Natural killer cell (primary cell): ENCODE measurements at regions not wholly inside any gene's neighbourhood (a gene's known extent, or its start where the extent isn't known, plus 50 kb on each side); places are given as distances from the start of the nearest gene placed in this dataset.

Experiments used
- ATAC-seq, 3 donors: fragments of 150-1000 bp in 2 of 3; fragments of 200-7000 bp in 1 of 3; cut with Tn5 transposase; 1 replicate in 1 of 3; 2 replicates in 2 of 3; pipeline ENCODE4 v1.10.0; 2021; ENCODE audit warnings: mild to moderate bottlenecking in 2 of 3, moderate library complexity in 2 of 3
- DNase-seq, 2 donors: peaks; one replicate each; pipeline versions ENCODE4 v3.0.0 to v3.0.0-alpha.2; 2013 to 2021; ENCODE audit warnings: mixed read lengths in 1 of 2
- H3K27ac ChIP-seq: one replicate; pipeline ENCODE4 v1.5.1; 2013; ENCODE audit warnings: mild to moderate bottlenecking, low read length
- H3K27me3 ChIP-seq: one replicate; pipeline ENCODE4 v1.6.1; 2013; ENCODE audit warnings: low read length; ENCODE audit not compliant: control insufficient read depth, insufficient read depth
- H3K36me3 ChIP-seq: one replicate; pipeline ENCODE4 v1.6.1; 2013; ENCODE audit warnings: low read length; ENCODE audit not compliant: control insufficient read depth, insufficient read depth
- H3K4me1 ChIP-seq: one replicate; pipeline ENCODE4 v1.6.1; 2013; ENCODE audit warnings: low read length; ENCODE audit not compliant: control insufficient read depth, insufficient read depth
- H3K4me3 ChIP-seq: one replicate; pipeline ENCODE4 v1.5.1; 2013; ENCODE audit warnings: low read length
- H3K9me3 ChIP-seq: one replicate; pipeline ENCODE4 v1.6.1; 2013; ENCODE audit warnings: low read length; ENCODE audit not compliant: control insufficient read depth, insufficient read depth
- H3K27ac Mint-ChIP-seq, 2 donors: one replicate each; pipeline ENCODE4 v1.8.0; 2022; ENCODE audit warnings: mild to moderate bottlenecking in 2 of 2, mixed read lengths in 2 of 2, moderate library complexity in 1 of 2
- H3K27me3 Mint-ChIP-seq, 2 donors: one replicate each; pipeline ENCODE4 v1.8.0; 2022; ENCODE audit warnings: low read depth in 2 of 2, mixed read lengths in 2 of 2
- H3K36me3 Mint-ChIP-seq: one replicate; pipeline ENCODE4 v1.8.0; 2022; ENCODE audit warnings: mixed read lengths
- H3K4me1 Mint-ChIP-seq, 2 donors: one replicate each; pipeline ENCODE4 v1.8.0; 2022; ENCODE audit warnings: mixed read lengths in 2 of 2
- H3K4me3 Mint-ChIP-seq: one replicate; pipeline ENCODE4 v1.8.0; 2022; ENCODE audit warnings: mild to moderate bottlenecking, moderate library complexity, mixed read lengths
- H3K9me3 Mint-ChIP-seq, 2 donors: one replicate each; pipeline ENCODE4 v1.8.0; 2022; ENCODE audit warnings: mixed read lengths in 2 of 2
- CTCF ChIP-seq: fragments of 200-600 bp; IDR thresholded peaks from one replicate; pipeline ENCODE4 v1.8.0; 2022; ENCODE audit warnings: antibody characterized with exemption
- WGBS: methylation state at CpG from one replicate; pipeline ENCODE4 v1.1.7; 2013; ENCODE audit warnings: missing lambda C conversion rate; ENCODE audit not compliant: insufficient coverage; 5-methylcytosine and 5-hydroxymethylcytosine counted together
- intact Hi-C: fragments of 100-400 bp; cut with micrococcal nuclease; formaldehyde crosslinking; loops from one replicate; pipeline ENCODE4 v1.14.2; 2022

GRCh38 chr7:130961128-130961601 lies 227.2 kb upstream of the KLF14 start:
- no peaks in the 10 kb centered on the region for H3K9me3 Mint-ChIP-seq
- DNase-seq, result peak; percentile 39 to 93
- H3K4me1 Mint-ChIP-seq, result peaks cover 62 to 68% of the 10 kb centered on the region in 2 donors
- intact Hi-C loops, result loop anchor here (2.0 to 5.0 kb wide), 2 partner anchors 18 to 46 kb away; no protein-coding TSS in a partner anchor
- H3K27me3 Mint-ChIP-seq, result no peaks in the 10 kb centered on the region
- peaks cover 4% of the 10 kb centered on the region for H3K36me3 ChIP-seq
- H3K4me1 ChIP-seq, result peaks cover 43% of the 10 kb centered on the region
- H3K27ac Mint-ChIP-seq, result peak overlapping the region; percentile 84 to 85
- H3K9me3 ChIP-seq, result no peaks in the 10 kb centered on the region
- H3K4me3 Mint-ChIP-seq, result peak overlapping the region; percentile 83
- no peak for TF ChIP-seq CTCF
- H3K27me3 ChIP-seq, result no peaks in the 10 kb centered on the region
- peak overlapping the region; percentile 79 for H3K27ac ChIP-seq
- 22% methylated on average over 9 of the region's 9 CpGs for WGBS
- H3K4me3 ChIP-seq, result peak overlapping the region; percentile 11
- ATAC-seq, result peak; percentile 77 to 87 (median 83)
- peaks cover 2% of the 10 kb centered on the region for H3K36me3 Mint-ChIP-seq

GRCh38 chr7:130962109-130962508 lies 228.1 kb upstream of the KLF14 start:
- Mint-ChIP-seq H3K4me1 (peaks cover 61 to 69% of the 10 kb centered on the region in 2 donors), H3K4me3 (peak overlapping the region; percentile 83), H3K27ac (peak overlapping the region; percentile 84 to 85), H3K9me3 (no peaks in the 10 kb centered on the region), H3K27me3 (no peaks in the 10 kb centered on the region), H3K36me3 (peaks cover 4% of the 10 kb centered on the region)
- WGBS, result 100% methylated on average over 1 of the region's 2 CpGs
- no peak for DNase-seq
- Histone ChIP-seq H3K4me1 (peaks cover 35% of the 10 kb centered on the region), H3K9me3 (no peaks in the 10 kb centered on the region), H3K4me3 (no peak overlapping the region), H3K36me3 (peaks cover 11% of the 10 kb centered on the region), H3K27ac (peak overlapping the region; percentile 79), H3K27me3 (no peaks in the 10 kb centered on the region)
- TF ChIP-seq CTCF, result no peak
- no peak for ATAC-seq
- intact Hi-C loops, result loop anchor here (5.0 kb wide), 1 partner anchor 45 kb away; no protein-coding TSS in a partner anchor

GRCh38 chr7:130963339-130963738 lies 229.3 kb upstream of the KLF14 start:
- peaks cover 4% of the 10 kb centered on the region for H3K36me3 Mint-ChIP-seq
- peak overlapping the region; percentile 37 for H3K4me3 Mint-ChIP-seq
- peaks cover 54 to 63% of the 10 kb centered on the region in 2 donors for H3K4me1 Mint-ChIP-seq
- intact Hi-C loops, result loop anchor here (5.0 kb wide), 1 partner anchor 44 kb away; no protein-coding TSS in a partner anchor
- no peaks in the 10 kb centered on the region for H3K9me3 Mint-ChIP-seq
- H3K9me3 ChIP-seq, result no peaks in the 10 kb centered on the region
- no peak for TF ChIP-seq CTCF
- H3K27ac ChIP-seq, result no peak overlapping the region
- 90% methylated on average over 5 of the region's 5 CpGs for WGBS
- peak overlapping the region; percentile 46 to 84 for H3K27ac Mint-ChIP-seq
- DNase-seq (no peak), ATAC-seq (no peak)
- H3K36me3 ChIP-seq, result peaks cover 11% of the 10 kb centered on the region
- no peaks in the 10 kb centered on the region for H3K27me3 ChIP-seq
- H3K4me1 ChIP-seq, result peaks cover 25% of the 10 kb centered on the region
- no peak overlapping the region for H3K4me3 ChIP-seq
- H3K27me3 Mint-ChIP-seq, result no peaks in the 10 kb centered on the region

DNA sequence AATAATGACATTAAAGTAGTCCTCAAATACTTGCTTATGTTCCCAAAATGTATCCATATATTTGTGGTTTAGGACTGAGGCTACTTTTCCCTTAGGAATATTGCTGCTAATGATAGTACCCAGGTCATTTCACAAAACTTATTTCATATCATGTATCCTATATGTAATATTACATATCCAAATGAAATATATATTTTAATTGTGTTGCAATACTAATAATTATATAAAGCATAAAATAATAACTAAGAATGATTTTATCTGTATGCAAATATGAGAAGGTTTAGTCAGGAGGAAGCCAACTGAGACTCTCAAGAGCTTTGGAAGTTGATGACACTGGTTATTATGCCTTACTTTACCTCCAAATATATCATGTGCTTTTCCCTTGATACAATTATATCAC lies 231.5 kb upstream of the KLF14 start:
- DNase-seq (no peak), ATAC-seq (no peak)
- intact Hi-C loops, result no loop called here
- Histone ChIP-seq H3K36me3 (peaks cover 8% of the 10 kb centered on the region), H3K4me1 (peaks cover 16% of the 10 kb centered on the region), H3K9me3 (no peaks in the 10 kb centered on the region), H3K27me3 (no peaks in the 10 kb centered on the region), H3K4me3 (no peak overlapping the region), H3K27ac (no peak overlapping the region)
- Mint-ChIP-seq H3K4me1 (peaks cover 56% of the 10 kb centered on the region in 2 donors), H3K27ac (no peak overlapping the region), H3K9me3 (no peaks in the 10 kb centered on the region), H3K27me3 (no peaks in the 10 kb centered on the region), H3K36me3 (peaks cover 4% of the 10 kb centered on the region), H3K4me3 (no peak overlapping the region)
- no peak for TF ChIP-seq CTCF
